ENCODE measurements at regions not wholly inside any gene's neighbourhood (a gene's known extent, or its start where the extent isn't known, plus 50 kb on each side); places are given as distances from the start of the nearest gene placed in this dataset.

DNA sequence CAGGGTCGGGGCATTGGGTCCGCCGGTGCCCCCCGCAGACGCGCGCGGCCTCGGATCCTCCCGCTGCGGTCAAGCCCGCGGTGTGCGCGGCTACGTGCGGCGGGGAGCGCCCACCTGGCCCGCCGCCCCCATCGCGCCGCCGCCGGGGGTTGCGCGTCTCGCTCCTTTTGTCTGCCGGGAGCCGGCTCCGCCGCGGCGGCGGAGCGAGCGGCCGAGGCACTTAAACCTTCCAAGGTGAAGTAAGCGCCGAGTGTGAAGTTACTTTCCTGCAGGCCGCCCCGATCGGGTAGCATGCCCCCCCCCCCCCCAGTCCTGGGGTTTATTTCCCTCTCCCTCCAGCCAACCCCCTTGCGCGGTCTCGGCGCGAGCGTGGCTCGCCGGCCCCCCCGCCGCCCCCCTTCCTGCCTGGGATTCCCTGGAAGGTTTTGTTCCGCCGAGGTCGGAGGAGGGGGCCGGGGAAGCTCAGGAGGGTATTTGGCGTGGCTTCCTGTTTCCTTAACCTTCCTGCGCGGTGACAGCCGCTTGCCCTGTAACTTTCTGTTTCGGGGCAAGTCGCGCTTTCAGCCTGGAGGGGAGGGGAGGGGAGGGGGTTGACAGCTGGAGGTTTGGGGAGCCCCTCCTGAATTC lies 56.6 kb upstream of the GSE1 start:
- Histone ChIP-seq H3K4me1 (ENCODE audit: insufficient read depth) (peaks cover 7% of the 10 kb centered on the region; the same call in 1 of the 2 replicates), H3K9ac (peak overlapping the region; percentile 89), H2AFZ (0 out of 2 replicates have a peak overlapping the region, but pooled peaks have one; percentile 26), H3K9me2 (ENCODE audit: insufficient read depth) (no peaks in the 10 kb centered on the region), H3K27me3 (replicated peaks; ENCODE audit: insufficient read depth) (no peaks in the 10 kb centered on the region), H3F3A (ENCODE audit: insufficient read depth) (peaks cover 5% of the 10 kb centered on the region; the same call in 1 of the 2 replicates), H3K9me3 (ENCODE audit: low read depth) (no peaks in the 10 kb centered on the region), H4K20me1 (ENCODE audit: insufficient read depth) (peaks cover 20% of the 10 kb centered on the region; the same call in 1 of the 2 replicates), H3K27ac (peak overlapping the region; percentile 81), H3K36me3 (ENCODE audit: low read depth) (no peaks in the 10 kb centered on the region), H3K79me2 (ENCODE audit: insufficient read depth) (peaks cover 61% of the 10 kb centered on the region), H3K4me2 (ENCODE audit: unreplicated experiment) (peak overlapping the region; percentile 95), H3K4me3 (peak overlapping the region; percentile 99)
- in situ Hi-C loops (cut with MboI): no loop called here
- DNase-seq: peak; percentile 46
- WGBS, 2 experiments (ENCODE audit: low coverage in 1 of 2, low lambda C conversion rate in 2 of 2, missing lambda C conversion rate in 2 of 2): 1% methylated on average over 49 to 50 of the region's 65 CpGs
- TF ChIP-seq EZH2phosphoT487 (IDR thresholded peaks at IDR 0.05; ENCODE audit: insufficient read depth, low read depth) (no peak), EZH2 (IDR thresholded peaks at IDR 0.05; ENCODE audit: insufficient read depth, poor library complexity, severe bottlenecking) (no peak)

DNA sequence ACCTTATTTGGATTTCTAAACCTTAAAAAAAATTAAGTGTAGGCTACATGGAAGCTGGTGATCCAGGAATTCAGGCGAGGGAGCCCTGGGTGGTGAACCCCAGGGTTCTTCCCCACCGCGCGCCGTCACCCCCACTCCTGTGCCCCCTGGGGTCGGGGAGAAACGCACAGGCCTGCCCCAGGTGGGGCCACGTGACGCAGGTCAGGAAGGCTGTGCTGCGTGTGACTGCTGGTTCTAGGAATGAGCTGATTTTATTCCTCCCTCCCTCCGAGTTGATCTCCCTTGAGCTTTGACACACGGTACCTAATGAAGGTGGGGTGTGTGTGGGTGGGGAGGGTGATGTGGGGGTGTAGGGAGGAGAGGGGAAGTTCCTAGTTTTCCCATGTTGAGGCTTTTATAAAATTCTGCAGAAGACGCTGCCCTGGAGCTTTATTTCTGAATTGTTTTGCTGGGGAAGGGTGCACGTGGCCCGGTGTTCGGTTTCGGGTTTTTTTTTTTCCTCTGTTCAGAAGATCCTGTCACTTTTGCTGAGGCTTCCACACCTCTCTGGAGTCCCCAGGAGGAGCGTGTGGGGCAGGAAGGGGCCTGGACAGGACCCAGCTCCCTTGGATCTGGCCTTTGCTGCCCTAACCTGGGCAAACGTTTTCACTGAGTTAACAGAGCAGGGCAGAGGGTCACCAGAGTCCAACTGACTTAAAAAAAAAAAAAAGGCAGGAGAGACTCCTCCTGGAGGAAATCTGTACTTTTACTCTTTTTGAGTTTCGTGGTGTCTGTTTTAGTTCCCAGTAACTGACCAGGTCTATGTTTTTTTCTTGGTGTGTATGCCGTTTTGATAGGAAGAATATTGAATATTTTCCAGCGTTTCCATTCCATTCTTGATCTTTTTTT lies 55.8 kb upstream of the GSE1 start:
- peaks cover 7% of the 10 kb centered on the region; the same call in 1 of the 2 replicates for H3K4me1 ChIP-seq (ENCODE audit: insufficient read depth)
- H3K27me3 ChIP-seq (replicated peaks; ENCODE audit: insufficient read depth): no peaks in the 10 kb centered on the region
- H3K4me3 ChIP-seq: peak overlapping the region; percentile 99
- TF ChIP-seq EZH2phosphoT487 (IDR thresholded peaks at IDR 0.05; ENCODE audit: insufficient read depth, low read depth): no peak
- no peak for TF ChIP-seq EZH2 (IDR thresholded peaks at IDR 0.05; ENCODE audit: insufficient read depth, poor library complexity, severe bottlenecking)
- 14% methylated on average over 20 to 22 of the region's 22 CpGs for WGBS, 2 experiments (ENCODE audit: low coverage in 1 of 2, low lambda C conversion rate in 2 of 2, missing lambda C conversion rate in 2 of 2)
- peaks cover 5% of the 10 kb centered on the region; the same call in 1 of the 2 replicates for H3F3A ChIP-seq (ENCODE audit: insufficient read depth)
- no peaks in the 10 kb centered on the region for H3K9me3 ChIP-seq (ENCODE audit: low read depth)
- in situ Hi-C loops (cut with MboI): no loop called here
- no peaks in the 10 kb centered on the region for H3K36me3 ChIP-seq (ENCODE audit: low read depth)
- peaks cover 20% of the 10 kb centered on the region; the same call in 1 of the 2 replicates for H4K20me1 ChIP-seq (ENCODE audit: insufficient read depth)
- H3K79me2 ChIP-seq (ENCODE audit: insufficient read depth): peaks cover 69% of the 10 kb centered on the region
- no peaks in the 10 kb centered on the region for H3K9me2 ChIP-seq (ENCODE audit: insufficient read depth)
- H3K9ac ChIP-seq: peak overlapping the region; percentile 89
- peak; percentile 51 for DNase-seq
- no peak overlapping the region for H2AFZ ChIP-seq
- H3K4me2 ChIP-seq (ENCODE audit: unreplicated experiment): peak overlapping the region; percentile 95
- H3K27ac ChIP-seq: peak overlapping the region; percentile 22

DNA sequence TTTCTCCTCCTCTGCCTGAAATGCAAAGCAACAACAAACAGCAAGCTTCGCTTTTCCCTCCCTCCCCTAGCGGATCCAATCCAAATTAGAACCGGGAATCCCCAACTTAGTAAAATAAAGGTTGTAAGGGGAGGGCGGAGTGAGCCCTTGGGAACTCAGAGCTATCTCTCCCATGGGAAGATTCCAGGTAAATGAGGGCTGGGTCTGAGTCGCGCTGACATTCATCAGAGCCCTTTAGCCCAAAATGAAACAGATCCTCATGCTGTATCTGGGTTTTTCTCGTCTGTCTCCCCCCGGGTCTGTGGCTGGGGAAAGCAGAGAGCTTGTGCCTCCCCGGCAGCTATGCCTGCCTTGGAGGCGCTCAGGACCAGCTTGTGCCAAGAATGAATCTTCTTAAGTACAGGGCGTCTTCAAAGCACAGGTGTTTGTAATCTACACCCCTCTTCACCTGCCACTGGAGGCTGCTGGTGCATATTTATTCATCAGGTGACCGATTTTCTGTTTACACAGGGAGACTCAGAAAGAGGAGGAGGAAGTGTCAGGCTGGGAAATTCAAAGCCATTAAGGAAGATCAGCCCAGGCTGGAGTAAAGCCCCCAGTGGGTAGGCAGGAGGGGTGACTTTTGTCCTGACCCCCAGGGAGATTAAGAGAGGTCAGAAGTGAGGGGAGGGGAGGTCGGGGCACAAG lies 55.0 kb upstream of the GSE1 start:
- no peaks in the 10 kb centered on the region for H3K9me2 ChIP-seq (ENCODE audit: insufficient read depth)
- peaks cover 77% of the 10 kb centered on the region for H3K79me2 ChIP-seq (ENCODE audit: insufficient read depth)
- H3K27me3 ChIP-seq (replicated peaks; ENCODE audit: insufficient read depth): no peaks in the 10 kb centered on the region
- peak overlapping the region; percentile 89 for H3K9ac ChIP-seq
- in situ Hi-C loops (cut with MboI): no loop called here
- DNase-seq: no peak
- TF ChIP-seq EZH2phosphoT487 (IDR thresholded peaks at IDR 0.05; ENCODE audit: insufficient read depth, low read depth) (no peak), EZH2 (IDR thresholded peaks at IDR 0.05; ENCODE audit: insufficient read depth, poor library complexity, severe bottlenecking) (no peak)
- peak overlapping the region; percentile 99 for H3K4me3 ChIP-seq
- peaks cover 20% of the 10 kb centered on the region; the same call in 1 of the 2 replicates for H4K20me1 ChIP-seq (ENCODE audit: insufficient read depth)
- no peak overlapping the region for H2AFZ ChIP-seq
- H3K9me3 ChIP-seq (ENCODE audit: low read depth): no peaks in the 10 kb centered on the region
- WGBS, 2 experiments (ENCODE audit: low coverage in 1 of 2, low lambda C conversion rate in 2 of 2, missing lambda C conversion rate in 2 of 2): 32 to 33% methylated on average over 13 of the region's 13 CpGs
- H3K36me3 ChIP-seq (ENCODE audit: low read depth): no peaks in the 10 kb centered on the region
- no peaks in the 10 kb centered on the region; the same call in 1 of the 2 replicates for H3F3A ChIP-seq (ENCODE audit: insufficient read depth)
- peaks cover 7% of the 10 kb centered on the region; the same call in 1 of the 2 replicates for H3K4me1 ChIP-seq (ENCODE audit: insufficient read depth)
- H3K27ac ChIP-seq: 0 out of 2 replicates have a peak overlapping the region, but pooled peaks have one; percentile 22
- H3K4me2 ChIP-seq (ENCODE audit: unreplicated experiment): peak overlapping the region; percentile 95

DNA sequence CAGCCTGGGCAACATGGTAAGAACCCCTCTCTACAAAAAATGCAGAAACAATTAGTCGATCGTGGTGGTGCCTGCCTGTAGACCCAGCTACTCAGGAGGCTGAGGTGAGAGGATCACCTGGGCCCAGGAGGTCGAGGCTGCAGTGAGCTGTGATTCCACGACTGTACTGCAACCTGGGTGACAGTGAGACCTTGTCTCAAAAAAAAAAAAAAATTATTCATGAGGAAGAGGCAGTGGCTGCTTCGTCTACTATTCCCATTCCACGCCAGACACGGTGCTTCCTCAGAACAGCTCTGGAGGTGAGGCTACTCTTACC lies 52.2 kb upstream of the GSE1 start:
- H3F3A ChIP-seq (ENCODE audit: insufficient read depth): no peaks in the 10 kb centered on the region; the same call in 1 of the 2 replicates
- H3K4me3 ChIP-seq: no peak overlapping the region
- peaks cover 29% of the 10 kb centered on the region for H4K20me1 ChIP-seq (ENCODE audit: insufficient read depth)
- in situ Hi-C loops (cut with MboI): no loop called here
- no peak for DNase-seq
- no peaks in the 10 kb centered on the region for H3K9me3 ChIP-seq (ENCODE audit: low read depth)
- H3K4me2 ChIP-seq (ENCODE audit: unreplicated experiment): no peak overlapping the region
- WGBS, 2 experiments (ENCODE audit: low coverage in 1 of 2, low lambda C conversion rate in 2 of 2, missing lambda C conversion rate in 2 of 2): 89 to 92% methylated on average over 7 of the region's 7 CpGs
- H3K9me2 ChIP-seq (ENCODE audit: insufficient read depth): no peaks in the 10 kb centered on the region
- TF ChIP-seq EZH2phosphoT487 (IDR thresholded peaks at IDR 0.05; ENCODE audit: insufficient read depth, low read depth) (no peak), EZH2 (IDR thresholded peaks at IDR 0.05; ENCODE audit: insufficient read depth, poor library complexity, severe bottlenecking) (no peak)
- peaks cover 7% of the 10 kb centered on the region; the same call in 1 of the 2 replicates for H3K4me1 ChIP-seq (ENCODE audit: insufficient read depth)
- no peak overlapping the region for H3K9ac ChIP-seq
- no peaks in the 10 kb centered on the region for H3K36me3 ChIP-seq (ENCODE audit: low read depth)
- no peak overlapping the region for H2AFZ ChIP-seq
- H3K27ac ChIP-seq: no peak overlapping the region
- H3K79me2 ChIP-seq (ENCODE audit: insufficient read depth): peaks cover 100% of the 10 kb centered on the region
- H3K27me3 ChIP-seq (replicated peaks; ENCODE audit: insufficient read depth): no peaks in the 10 kb centered on the region
